Retinal pigment epithelial cell (primary cell): ENCODE measurements at regions not wholly inside any gene's neighbourhood (a gene's known extent, or its start where the extent isn't known, plus 50 kb on each side); places are given as distances from the start of the nearest gene placed in this dataset.

ENCODE experiments used
- DNase-seq: peaks from one replicate; pipeline ENCODE4 v3.0.0-alpha.2; 2010; ENCODE audit warnings: low read depth
- H3K4me3 ChIP-seq: 2 replicates; pipeline ENCODE4 v1.5.1; 2011; ENCODE audit warnings: mild to moderate bottlenecking, low read length, control low read depth, moderate library complexity
- CTCF ChIP-seq: conservative IDR thresholded peaks from 2 replicates; pipeline ENCODE4 v1.5.1; 2011; ENCODE audit warnings: low read depth, low read length, control low read depth, inconsistent platforms

GRCh38 chr3:59167756-59168155 lies 117.9 kb upstream of the CFAP20DC start:
- no peak for TF ChIP-seq CTCF
- DNase-seq: no peak

GRCh38 chr3:59163953-59164352 lies 114.1 kb upstream of the CFAP20DC start:
- no peak overlapping the region for H3K4me3 ChIP-seq
- DNase-seq: no peak
- TF ChIP-seq CTCF: no peak

More at GRCh38 chr3:59167756-59168155, 117.9 kb upstream of the CFAP20DC start:
- no peak overlapping the region for H3K4me3 ChIP-seq

GRCh38 chr3:59161048-59161447 lies 111.2 kb upstream of the CFAP20DC start:
- DNase-seq: no peak
- no peak for TF ChIP-seq CTCF

GRCh38 chr3:59160133-59160746 lies 110.4 kb upstream of the CFAP20DC start:
- no peak overlapping the region for H3K4me3 ChIP-seq
- no peak for DNase-seq
- no peak for TF ChIP-seq CTCF

More at GRCh38 chr3:59161048-59161447, 111.2 kb upstream of the CFAP20DC start:
- no peak overlapping the region for H3K4me3 ChIP-seq

- no peak for DNase-seq
- no peak overlapping the region for H3K4me3 ChIP-seq
- no peak for TF ChIP-seq CTCF
These were observed 103.8 kb upstream of the CFAP20DC start for GRCh38 chr3:59153648-59154047.

- no peak overlapping the region for H3K4me3 ChIP-seq
- no peak for TF ChIP-seq CTCF
- DNase-seq: no peak
These were observed 103.1 kb upstream of the CFAP20DC start for GRCh38 chr3:59152943-59153342.

GRCh38 chr3:59150039-59150438 lies 100.2 kb upstream of the CFAP20DC start:
- no peak overlapping the region for H3K4me3 ChIP-seq
- TF ChIP-seq CTCF: no peak
- DNase-seq: no peak
